Nephron progenitor cell (in vitro differentiated cells): ENCODE measurements at regions not wholly inside any gene's neighbourhood (a gene's known extent, or its start where the extent isn't known, plus 50 kb on each side); places are given as distances from the start of the nearest gene placed in this dataset.
A peak's percentile ranks its signal among the peaks of the same experiment; 100 is the strongest.

ENCODE experiments used
- DNase-seq: peaks from one replicate; pipeline ENCODE4 v3.0.0; 2021
- H3K27ac Mint-ChIP-seq: 2 replicates; pipeline ENCODE4 v1.8.0; 2021; ENCODE audit warnings: mild to moderate bottlenecking, moderate library complexity, mixed read lengths
- H3K27me3 Mint-ChIP-seq: 2 replicates; pipeline ENCODE4 v1.8.0; 2021; ENCODE audit warnings: mild to moderate bottlenecking, low read depth, mixed read lengths; ENCODE audit not compliant: poor library complexity
- H3K36me3 Mint-ChIP-seq: 2 replicates; pipeline ENCODE4 v1.8.0; 2021; ENCODE audit warnings: low read depth, mixed read lengths
- H3K4me1 Mint-ChIP-seq: 2 replicates; pipeline ENCODE4 v1.8.0; 2021; ENCODE audit warnings: mixed read lengths
- H3K4me3 Mint-ChIP-seq: 2 replicates; pipeline ENCODE4 v1.8.0; 2021; ENCODE audit warnings: mild to moderate bottlenecking, moderate library complexity, mixed read lengths
- H3K9me3 Mint-ChIP-seq: 2 replicates; pipeline ENCODE4 v1.8.0; 2021; ENCODE audit warnings: mild to moderate bottlenecking, moderate library complexity, mixed read lengths
- TF ChIP-seq, protein P1 (sequence below): fragments of 200-600 bp; sonication (generic); IDR thresholded peaks from 2 replicates; pipeline ENCODE4 v1.5.0; 2021; ENCODE audit warnings: antibody characterized with exemption

DNA sequence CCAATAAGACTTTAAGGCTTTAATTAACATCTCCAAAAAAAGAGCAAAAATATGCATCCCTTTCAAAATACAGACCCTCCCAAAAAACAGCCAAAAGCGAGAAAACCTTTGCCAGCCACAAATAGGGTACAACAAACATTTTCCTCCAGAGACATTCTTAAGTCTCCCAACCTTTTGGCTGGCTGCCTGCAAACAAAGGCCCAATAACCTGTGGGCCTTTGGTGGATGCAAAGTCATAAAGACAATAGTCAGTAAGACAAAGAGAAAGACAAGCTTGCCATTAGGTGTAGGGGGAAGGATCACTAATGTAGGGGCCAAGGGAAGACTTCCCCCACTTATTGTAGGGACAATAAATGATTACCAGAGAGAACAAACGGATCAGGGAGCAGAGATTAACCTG, 215.5 kb upstream of the ZFP42 start:
- peaks cover 5% of the 10 kb centered on the region for H3K36me3 Mint-ChIP-seq
- H3K4me3 Mint-ChIP-seq = no peak overlapping the region
- no peaks in the 10 kb centered on the region for H3K4me1 Mint-ChIP-seq

DNA sequence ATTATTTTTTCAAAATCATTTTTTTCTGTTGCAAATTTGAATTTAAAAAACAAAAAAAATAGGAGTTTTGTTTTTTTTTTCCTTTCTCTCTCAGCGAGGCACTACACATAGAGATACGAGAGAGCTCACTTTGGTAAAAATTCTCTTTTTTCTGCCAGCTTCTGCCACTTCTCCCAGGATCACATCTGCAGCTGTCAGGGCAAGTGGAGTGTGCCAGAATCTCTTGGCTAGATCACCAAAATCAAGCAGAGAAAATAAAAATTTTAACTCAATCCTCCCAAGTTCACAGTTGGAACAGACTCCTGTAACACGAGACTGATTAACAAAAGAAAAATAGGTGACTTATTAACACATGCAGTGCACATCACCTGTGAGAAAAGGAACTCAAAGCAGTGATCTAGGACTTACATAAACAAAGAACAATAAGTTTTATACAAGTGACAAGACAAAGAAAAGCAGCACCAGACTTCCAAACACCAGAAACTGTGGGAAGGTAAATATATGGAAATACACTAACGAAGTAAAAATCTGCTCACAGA, 213.2 kb upstream of the ZFP42 start:
- no peak for DNase-seq
- peaks cover 28% of the 10 kb centered on the region for H3K9me3 Mint-ChIP-seq
- TF ChIP-seq, protein P1, sequence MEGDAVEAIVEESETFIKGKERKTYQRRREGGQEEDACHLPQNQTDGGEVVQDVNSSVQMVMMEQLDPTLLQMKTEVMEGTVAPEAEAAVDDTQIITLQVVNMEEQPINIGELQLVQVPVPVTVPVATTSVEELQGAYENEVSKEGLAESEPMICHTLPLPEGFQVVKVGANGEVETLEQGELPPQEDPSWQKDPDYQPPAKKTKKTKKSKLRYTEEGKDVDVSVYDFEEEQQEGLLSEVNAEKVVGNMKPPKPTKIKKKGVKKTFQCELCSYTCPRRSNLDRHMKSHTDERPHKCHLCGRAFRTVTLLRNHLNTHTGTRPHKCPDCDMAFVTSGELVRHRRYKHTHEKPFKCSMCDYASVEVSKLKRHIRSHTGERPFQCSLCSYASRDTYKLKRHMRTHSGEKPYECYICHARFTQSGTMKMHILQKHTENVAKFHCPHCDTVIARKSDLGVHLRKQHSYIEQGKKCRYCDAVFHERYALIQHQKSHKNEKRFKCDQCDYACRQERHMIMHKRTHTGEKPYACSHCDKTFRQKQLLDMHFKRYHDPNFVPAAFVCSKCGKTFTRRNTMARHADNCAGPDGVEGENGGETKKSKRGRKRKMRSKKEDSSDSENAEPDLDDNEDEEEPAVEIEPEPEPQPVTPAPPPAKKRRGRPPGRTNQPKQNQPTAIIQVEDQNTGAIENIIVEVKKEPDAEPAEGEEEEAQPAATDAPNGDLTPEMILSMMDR = no peak
- peaks cover 5% of the 10 kb centered on the region for H3K36me3 Mint-ChIP-seq
- no peaks in the 10 kb centered on the region for H3K4me1 Mint-ChIP-seq
- peak overlapping the region; percentile 40 for H3K27ac Mint-ChIP-seq
- H3K27me3 Mint-ChIP-seq = no peaks in the 10 kb centered on the region
- no peak overlapping the region for H3K4me3 Mint-ChIP-seq

More for the DNA sequence above, 215.5 kb upstream of the ZFP42 start:
- no peak for DNase-seq
- no peaks in the 10 kb centered on the region for H3K27me3 Mint-ChIP-seq
- peaks cover 27% of the 10 kb centered on the region for H3K9me3 Mint-ChIP-seq
- no peak overlapping the region for H3K27ac Mint-ChIP-seq
- TF ChIP-seq, protein P1 = no peak

DNA sequence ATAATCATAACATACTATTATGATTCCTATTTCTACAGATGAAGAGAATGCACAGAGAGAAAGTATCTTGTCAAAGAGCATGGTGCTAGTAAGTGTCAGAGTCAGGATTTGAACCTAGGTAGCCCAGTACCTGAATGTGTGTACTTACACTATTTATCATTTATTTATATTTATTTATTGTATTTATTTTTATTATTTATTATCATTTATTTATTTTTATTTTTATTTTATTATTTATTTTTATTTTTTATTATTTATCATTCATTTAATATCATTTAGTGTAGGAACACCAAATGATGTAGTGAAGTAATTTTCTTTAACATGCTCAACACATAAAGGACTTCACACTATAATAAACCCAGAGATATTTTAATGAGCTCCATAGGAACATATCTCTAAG, 209.4 kb upstream of the ZFP42 start:
- H3K9me3 Mint-ChIP-seq = peaks cover 18% of the 10 kb centered on the region
- H3K4me1 Mint-ChIP-seq = no peaks in the 10 kb centered on the region
- DNase-seq = no peak
- TF ChIP-seq, protein P1 = no peak
- H3K27ac Mint-ChIP-seq = no peak overlapping the region
- H3K36me3 Mint-ChIP-seq = no peaks in the 10 kb centered on the region
- H3K27me3 Mint-ChIP-seq = peaks cover 4% of the 10 kb centered on the region
- no peak overlapping the region for H3K4me3 Mint-ChIP-seq

DNA sequence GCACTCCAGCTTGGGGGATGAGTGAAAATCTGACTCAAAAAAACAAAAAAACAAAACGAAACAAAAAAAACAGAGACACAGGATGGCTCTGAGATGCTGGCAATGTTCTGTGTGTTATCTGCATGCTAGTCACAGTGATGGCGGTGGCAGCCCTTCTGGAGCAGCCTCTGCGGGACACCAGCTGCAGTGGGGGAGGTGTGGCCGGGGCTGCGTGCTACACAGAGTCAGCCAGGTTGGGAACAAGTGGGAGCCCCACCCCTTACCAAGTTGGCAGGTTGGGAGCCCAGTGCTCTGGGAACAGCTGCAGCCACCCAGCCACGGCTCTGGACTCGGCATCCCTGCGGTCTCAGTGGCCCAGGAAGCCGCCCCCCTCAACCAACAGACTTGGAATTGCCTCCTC, 206.5 kb upstream of the ZFP42 start:
- Mint-ChIP-seq H3K36me3 (no peaks in the 10 kb centered on the region), H3K9me3 (peaks cover 10% of the 10 kb centered on the region), H3K27ac (no peak overlapping the region), H3K4me3 (no peak overlapping the region), H3K27me3 (peaks cover 4% of the 10 kb centered on the region), H3K4me1 (no peaks in the 10 kb centered on the region)
- DNase-seq = no peak
- TF ChIP-seq, protein P1 = no peak

DNA sequence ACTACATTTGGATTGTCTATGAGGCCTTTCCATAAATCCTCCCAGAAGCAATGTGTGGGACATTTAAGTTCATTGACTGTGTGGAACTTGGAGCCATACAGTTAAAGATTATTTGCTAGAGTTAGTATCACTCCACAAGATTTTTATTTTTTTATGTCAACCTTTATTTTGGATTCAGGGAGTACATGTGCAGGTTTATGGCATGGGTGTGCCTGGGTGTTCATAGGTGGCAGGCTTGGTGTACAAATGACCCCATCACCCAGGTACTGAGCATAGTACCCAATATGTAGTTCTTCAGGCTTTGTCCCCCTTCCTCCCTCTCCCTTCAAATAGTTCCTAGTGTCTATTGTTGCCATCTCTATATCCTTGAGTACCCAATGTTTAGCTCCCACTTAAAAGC, 199.8 kb upstream of the ZFP42 start:
- Mint-ChIP-seq H3K9me3 (peaks cover 17% of the 10 kb centered on the region), H3K27ac (no peak overlapping the region), H3K4me1 (no peaks in the 10 kb centered on the region), H3K4me3 (no peak overlapping the region), H3K36me3 (no peaks in the 10 kb centered on the region), H3K27me3 (no peaks in the 10 kb centered on the region)
- TF ChIP-seq, protein P1 = no peak
- DNase-seq = no peak

DNA sequence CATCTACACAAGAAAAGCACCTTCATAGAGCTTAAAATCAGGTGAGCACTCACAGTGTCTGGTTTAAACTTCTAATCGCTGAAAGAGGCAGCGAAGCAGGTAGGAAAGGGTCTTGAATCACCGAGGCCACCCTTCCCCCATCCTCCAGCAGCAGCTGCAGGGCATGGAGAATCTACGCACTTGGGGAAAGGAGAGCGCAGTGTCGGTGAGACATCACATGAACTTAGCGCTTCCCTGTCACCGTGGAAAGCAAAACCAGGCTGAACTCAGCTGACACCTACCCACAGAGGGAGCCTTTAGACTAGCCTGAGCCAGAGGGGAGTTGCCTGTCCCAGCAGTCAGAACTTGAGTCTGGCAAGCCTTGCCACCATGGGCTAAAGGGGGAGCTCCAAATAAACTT, 197.2 kb upstream of the ZFP42 start:
- Mint-ChIP-seq H3K36me3 (no peaks in the 10 kb centered on the region), H3K27me3 (no peaks in the 10 kb centered on the region), H3K4me3 (no peak overlapping the region), H3K4me1 (no peaks in the 10 kb centered on the region), H3K9me3 (peaks cover 35% of the 10 kb centered on the region), H3K27ac (no peak overlapping the region)
- DNase-seq = no peak
- TF ChIP-seq, protein P1 = no peak
